DMS53 treated with DMSO at 0.1 percent for 48 hours (cell line): ENCODE measurements at regions not wholly inside any gene's neighbourhood (a gene's known extent, or its start where the extent isn't known, plus 50 kb on each side); places are given as distances from the start of the nearest gene placed in this dataset.

ENCODE experiments used
- DNase-seq: peaks from one replicate; lab custom pipeline; 2025; ENCODE audit not compliant: unreplicated experiment; lab: John Stamatoyannopoulos, UW

GRCh38 chr7:41378156-41378555, 324.7 kb downstream of the INHBA start:
- DNase-seq, result no peak

- DNase-seq, result no peak
Measured at GRCh38 chr7:41375582-41375981, 327.3 kb downstream of the INHBA start.

GRCh38 chr7:41374150-41374848, 328.6 kb downstream of the INHBA start:
- no peak for DNase-seq

GRCh38 chr7:41367967-41368882, 334.7 kb downstream of the INHBA start:
- no peak for DNase-seq

GRCh38 chr7:41351091-41351490, 351.8 kb downstream of the INHBA start:
- no peak for DNase-seq

- no peak for DNase-seq
Measured at GRCh38 chr7:41346878-41347277, 356.0 kb downstream of the INHBA start.

GRCh38 chr7:41339913-41340676, 362.8 kb downstream of the INHBA start:
- no peak for DNase-seq

GRCh38 chr7:41336981-41337380, 365.9 kb downstream of the INHBA start:
- no peak for DNase-seq

- DNase-seq, result no peak
Measured at GRCh38 chr7:41336455-41336952, 366.4 kb downstream of the INHBA start.

- no peak for DNase-seq
Measured at GRCh38 chr7:41334071-41334862, 368.6 kb downstream of the INHBA start.

GRCh38 chr7:41333511-41333910, 369.4 kb downstream of the INHBA start:
- DNase-seq, result no peak

- no peak for DNase-seq
Measured at GRCh38 chr7:41331194-41331593, 371.7 kb downstream of the INHBA start.

GRCh38 chr7:41328544-41328943, 374.3 kb downstream of the INHBA start:
- no peak for DNase-seq

- no peak for DNase-seq
Measured at GRCh38 chr7:41328131-41328530, 374.8 kb downstream of the INHBA start.

- DNase-seq, result no peak
Measured at GRCh38 chr7:41326616-41327015, 376.3 kb downstream of the INHBA start.

- no peak for DNase-seq
Measured at GRCh38 chr7:41323806-41324205, 379.1 kb downstream of the INHBA start.

- DNase-seq, result no peak
Measured at GRCh38 chr7:41319581-41319980, 383.3 kb downstream of the INHBA start.

- no peak for DNase-seq
Measured at GRCh38 chr7:41316410-41316809, 386.5 kb downstream of the INHBA start.

- no peak for DNase-seq
Measured at GRCh38 chr7:41315764-41316163, 387.1 kb downstream of the INHBA start.

GRCh38 chr7:41313171-41313570, 389.7 kb downstream of the INHBA start:
- DNase-seq, result no peak

- no peak for DNase-seq
Measured at GRCh38 chr7:41312235-41312634, 390.7 kb downstream of the INHBA start.
